ENCODE measurements at regions not wholly inside any gene's neighbourhood (a gene's known extent, or its start where the extent isn't known, plus 50 kb on each side); places are given as distances from the start of the nearest gene placed in this dataset.

DNA sequence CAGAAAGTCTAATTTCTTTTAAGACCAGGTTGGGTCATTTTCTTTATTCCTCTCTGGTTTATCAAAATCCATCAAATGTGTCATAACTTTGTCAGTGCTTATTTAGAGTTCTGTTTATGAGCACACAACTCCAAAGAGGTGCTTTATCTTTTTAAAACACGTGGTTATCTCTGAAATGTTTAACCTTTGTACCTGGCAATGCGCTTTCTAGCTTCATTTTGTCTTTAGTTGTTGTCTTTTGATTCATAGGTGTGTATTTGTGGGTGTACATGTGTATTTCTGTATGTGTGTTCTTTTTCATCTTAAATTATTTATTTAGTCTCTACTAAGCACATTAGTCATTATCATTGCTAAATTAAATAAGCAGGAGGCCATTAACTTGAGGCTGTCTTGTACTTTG is 251.4 kb downstream of the JRKL start (continued):
- TF ChIP-seq, protein P1, sequence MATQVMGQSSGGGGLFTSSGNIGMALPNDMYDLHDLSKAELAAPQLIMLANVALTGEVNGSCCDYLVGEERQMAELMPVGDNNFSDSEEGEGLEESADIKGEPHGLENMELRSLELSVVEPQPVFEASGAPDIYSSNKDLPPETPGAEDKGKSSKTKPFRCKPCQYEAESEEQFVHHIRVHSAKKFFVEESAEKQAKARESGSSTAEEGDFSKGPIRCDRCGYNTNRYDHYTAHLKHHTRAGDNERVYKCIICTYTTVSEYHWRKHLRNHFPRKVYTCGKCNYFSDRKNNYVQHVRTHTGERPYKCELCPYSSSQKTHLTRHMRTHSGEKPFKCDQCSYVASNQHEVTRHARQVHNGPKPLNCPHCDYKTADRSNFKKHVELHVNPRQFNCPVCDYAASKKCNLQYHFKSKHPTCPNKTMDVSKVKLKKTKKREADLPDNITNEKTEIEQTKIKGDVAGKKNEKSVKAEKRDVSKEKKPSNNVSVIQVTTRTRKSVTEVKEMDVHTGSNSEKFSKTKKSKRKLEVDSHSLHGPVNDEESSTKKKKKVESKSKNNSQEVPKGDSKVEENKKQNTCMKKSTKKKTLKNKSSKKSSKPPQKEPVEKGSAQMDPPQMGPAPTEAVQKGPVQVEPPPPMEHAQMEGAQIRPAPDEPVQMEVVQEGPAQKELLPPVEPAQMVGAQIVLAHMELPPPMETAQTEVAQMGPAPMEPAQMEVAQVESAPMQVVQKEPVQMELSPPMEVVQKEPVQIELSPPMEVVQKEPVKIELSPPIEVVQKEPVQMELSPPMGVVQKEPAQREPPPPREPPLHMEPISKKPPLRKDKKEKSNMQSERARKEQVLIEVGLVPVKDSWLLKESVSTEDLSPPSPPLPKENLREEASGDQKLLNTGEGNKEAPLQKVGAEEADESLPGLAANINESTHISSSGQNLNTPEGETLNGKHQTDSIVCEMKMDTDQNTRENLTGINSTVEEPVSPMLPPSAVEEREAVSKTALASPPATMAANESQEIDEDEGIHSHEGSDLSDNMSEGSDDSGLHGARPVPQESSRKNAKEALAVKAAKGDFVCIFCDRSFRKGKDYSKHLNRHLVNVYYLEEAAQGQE (IDR thresholded peaks at IDR 0.05; ENCODE audit: low read depth, low read length), result no peak
- TF ChIP-seq SIN3A (IDR thresholded peaks at IDR 0.05; ENCODE audit: borderline replicate concordance, low read depth, low read length) (no peak), JUND (IDR thresholded peaks at IDR 0.05) (no peak), MEF2A (IDR thresholded peaks at IDR 0.05; ENCODE audit: borderline replicate concordance, low read depth) (no peak), POLR2AphosphoS5 (IDR thresholded peaks at IDR 0.05; ENCODE audit: low read depth, low read length) (no peak)

DNA sequence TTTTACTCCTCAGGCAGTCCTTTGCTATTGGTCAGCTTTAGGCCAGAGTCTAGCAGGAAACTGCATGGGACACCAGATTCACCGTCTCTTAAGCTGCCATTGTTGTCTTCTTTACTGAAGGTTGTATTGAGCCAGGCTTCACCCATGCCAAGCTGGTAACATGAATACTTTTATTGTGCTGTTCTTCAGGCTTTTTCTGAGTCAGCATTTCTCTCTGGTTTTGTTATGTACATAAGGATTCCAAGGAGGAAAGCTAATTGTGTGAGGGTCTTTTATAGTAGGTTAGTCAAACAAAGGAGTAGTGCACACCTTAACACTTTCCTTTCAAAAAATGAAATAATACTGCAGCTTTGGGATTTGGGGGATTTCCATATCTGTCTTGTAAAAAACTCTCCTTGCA is 252.8 kb downstream of the JRKL start:
- POLR2A ChIA-PET, result no interaction called here
- 33% methylated on average over 1 of the region's 1 CpG for WGBS (ENCODE audit: low lambda C conversion rate)
- no peaks in the 10 kb centered on the region for H3F3A ChIP-seq (replicated peaks; ENCODE audit: insufficient read depth)

More for the DNA sequence above, 252.8 kb downstream of the JRKL start:
- H3K79me2 ChIP-seq (ENCODE audit: insufficient read depth), result no peaks in the 10 kb centered on the region
- no peak overlapping the region for H3K27ac ChIP-seq (ENCODE audit: low read depth in 2 of 2, low read length in 1 of 2)
- no peaks in the 10 kb centered on the region for H4K20me1 ChIP-seq (ENCODE audit: insufficient read depth)
- H2AFZ ChIP-seq (ENCODE audit: low read depth), result no peak overlapping the region
- no peaks in the 10 kb centered on the region for H3K9me3 ChIP-seq
- H3K4me3 ChIP-seq (ENCODE audit: low read depth in 2 of 2, low read length in 1 of 2), result no peak overlapping the region
- no peak overlapping the region for H3K4me2 ChIP-seq
- no peaks in the 10 kb centered on the region for H3K9me2 ChIP-seq
- H3K9ac ChIP-seq, result no peak overlapping the region
- no peak for DNase-seq
- H3K4me1 ChIP-seq (ENCODE audit: control insufficient read depth in 1 of 2, insufficient read depth in 2 of 2, low read depth in 1 of 2, low read length in 1 of 2), result no peaks in the 10 kb centered on the region
- CTCF ChIA-PET, result no interaction called here
- no peaks in the 10 kb centered on the region for H3K36me3 ChIP-seq (replicated peaks in 1 of 2; ENCODE audit: control insufficient read depth in 1 of 2, insufficient read depth in 2 of 2, low read length in 1 of 2)
- TF ChIP-seq, protein P2, sequence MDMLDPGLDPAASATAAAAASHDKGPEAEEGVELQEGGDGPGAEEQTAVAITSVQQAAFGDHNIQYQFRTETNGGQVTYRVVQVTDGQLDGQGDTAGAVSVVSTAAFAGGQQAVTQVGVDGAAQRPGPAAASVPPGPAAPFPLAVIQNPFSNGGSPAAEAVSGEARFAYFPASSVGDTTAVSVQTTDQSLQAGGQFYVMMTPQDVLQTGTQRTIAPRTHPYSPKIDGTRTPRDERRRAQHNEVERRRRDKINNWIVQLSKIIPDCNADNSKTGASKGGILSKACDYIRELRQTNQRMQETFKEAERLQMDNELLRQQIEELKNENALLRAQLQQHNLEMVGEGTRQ (IDR thresholded peaks at IDR 0.05; ENCODE audit: borderline replicate concordance, low read depth, low read length), result no peak
- TF ChIP-seq, protein P3, sequence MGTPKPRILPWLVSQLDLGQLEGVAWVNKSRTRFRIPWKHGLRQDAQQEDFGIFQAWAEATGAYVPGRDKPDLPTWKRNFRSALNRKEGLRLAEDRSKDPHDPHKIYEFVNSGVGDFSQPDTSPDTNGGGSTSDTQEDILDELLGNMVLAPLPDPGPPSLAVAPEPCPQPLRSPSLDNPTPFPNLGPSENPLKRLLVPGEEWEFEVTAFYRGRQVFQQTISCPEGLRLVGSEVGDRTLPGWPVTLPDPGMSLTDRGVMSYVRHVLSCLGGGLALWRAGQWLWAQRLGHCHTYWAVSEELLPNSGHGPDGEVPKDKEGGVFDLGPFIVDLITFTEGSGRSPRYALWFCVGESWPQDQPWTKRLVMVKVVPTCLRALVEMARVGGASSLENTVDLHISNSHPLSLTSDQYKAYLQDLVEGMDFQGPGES (IDR thresholded peaks at IDR 0.05; ENCODE audit: low read depth, low read length), result no peak
- TF ChIP-seq, protein P4, sequence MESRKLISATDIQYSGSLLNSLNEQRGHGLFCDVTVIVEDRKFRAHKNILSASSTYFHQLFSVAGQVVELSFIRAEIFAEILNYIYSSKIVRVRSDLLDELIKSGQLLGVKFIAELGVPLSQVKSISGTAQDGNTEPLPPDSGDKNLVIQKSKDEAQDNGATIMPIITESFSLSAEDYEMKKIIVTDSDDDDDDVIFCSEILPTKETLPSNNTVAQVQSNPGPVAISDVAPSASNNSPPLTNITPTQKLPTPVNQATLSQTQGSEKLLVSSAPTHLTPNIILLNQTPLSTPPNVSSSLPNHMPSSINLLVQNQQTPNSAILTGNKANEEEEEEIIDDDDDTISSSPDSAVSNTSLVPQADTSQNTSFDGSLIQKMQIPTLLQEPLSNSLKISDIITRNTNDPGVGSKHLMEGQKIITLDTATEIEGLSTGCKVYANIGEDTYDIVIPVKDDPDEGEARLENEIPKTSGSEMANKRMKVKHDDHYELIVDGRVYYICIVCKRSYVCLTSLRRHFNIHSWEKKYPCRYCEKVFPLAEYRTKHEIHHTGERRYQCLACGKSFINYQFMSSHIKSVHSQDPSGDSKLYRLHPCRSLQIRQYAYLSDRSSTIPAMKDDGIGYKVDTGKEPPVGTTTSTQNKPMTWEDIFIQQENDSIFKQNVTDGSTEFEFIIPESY (IDR thresholded peaks at IDR 0.05; ENCODE audit: borderline replicate concordance, low read depth), result no peak
- TF ChIP-seq, protein P5, sequence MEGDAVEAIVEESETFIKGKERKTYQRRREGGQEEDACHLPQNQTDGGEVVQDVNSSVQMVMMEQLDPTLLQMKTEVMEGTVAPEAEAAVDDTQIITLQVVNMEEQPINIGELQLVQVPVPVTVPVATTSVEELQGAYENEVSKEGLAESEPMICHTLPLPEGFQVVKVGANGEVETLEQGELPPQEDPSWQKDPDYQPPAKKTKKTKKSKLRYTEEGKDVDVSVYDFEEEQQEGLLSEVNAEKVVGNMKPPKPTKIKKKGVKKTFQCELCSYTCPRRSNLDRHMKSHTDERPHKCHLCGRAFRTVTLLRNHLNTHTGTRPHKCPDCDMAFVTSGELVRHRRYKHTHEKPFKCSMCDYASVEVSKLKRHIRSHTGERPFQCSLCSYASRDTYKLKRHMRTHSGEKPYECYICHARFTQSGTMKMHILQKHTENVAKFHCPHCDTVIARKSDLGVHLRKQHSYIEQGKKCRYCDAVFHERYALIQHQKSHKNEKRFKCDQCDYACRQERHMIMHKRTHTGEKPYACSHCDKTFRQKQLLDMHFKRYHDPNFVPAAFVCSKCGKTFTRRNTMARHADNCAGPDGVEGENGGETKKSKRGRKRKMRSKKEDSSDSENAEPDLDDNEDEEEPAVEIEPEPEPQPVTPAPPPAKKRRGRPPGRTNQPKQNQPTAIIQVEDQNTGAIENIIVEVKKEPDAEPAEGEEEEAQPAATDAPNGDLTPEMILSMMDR (IDR thresholded peaks at IDR 0.05), result no peak
- TF ChIP-seq, protein P6, sequence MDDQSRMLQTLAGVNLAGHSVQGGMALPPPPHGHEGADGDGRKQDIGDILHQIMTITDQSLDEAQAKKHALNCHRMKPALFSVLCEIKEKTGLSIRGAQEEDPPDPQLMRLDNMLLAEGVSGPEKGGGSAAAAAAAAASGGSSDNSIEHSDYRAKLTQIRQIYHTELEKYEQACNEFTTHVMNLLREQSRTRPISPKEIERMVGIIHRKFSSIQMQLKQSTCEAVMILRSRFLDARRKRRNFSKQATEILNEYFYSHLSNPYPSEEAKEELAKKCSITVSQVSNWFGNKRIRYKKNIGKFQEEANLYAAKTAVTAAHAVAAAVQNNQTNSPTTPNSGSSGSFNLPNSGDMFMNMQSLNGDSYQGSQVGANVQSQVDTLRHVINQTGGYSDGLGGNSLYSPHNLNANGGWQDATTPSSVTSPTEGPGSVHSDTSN (IDR thresholded peaks at IDR 0.05), result no peak
- TF ChIP-seq, protein P1 (IDR thresholded peaks at IDR 0.05; ENCODE audit: low read depth, low read length), result no peak
- no peak for TF ChIP-seq NFIC (IDR thresholded peaks at IDR 0.05; ENCODE audit: borderline replicate concordance)
- TF ChIP-seq CHD2 (IDR thresholded peaks at IDR 0.05; ENCODE audit: low read length, partially characterized antibody), result no peak
- no peak for TF ChIP-seq RAD21 (IDR thresholded peaks at IDR 0.05; ENCODE audit: low read length)
- TF ChIP-seq GABPA (IDR thresholded peaks at IDR 0.05; ENCODE audit: low read depth), result no peak
- TF ChIP-seq RCOR1 (IDR thresholded peaks at IDR 0.05; ENCODE audit: low read length), result no peak
- H3K27me3 ChIP-seq (ENCODE audit: insufficient read depth), result no peaks in the 10 kb centered on the region

Measured in SK-N-SH (cell line).